ENCODE measurements at regions not wholly inside any gene's neighbourhood (a gene's known extent, or its start where the extent isn't known, plus 50 kb on each side); places are given as distances from the start of the nearest gene placed in this dataset.
"Not testable (repeated sequence)": the region's sequence is repeated elsewhere in the genome, so short reads cannot be mapped to it uniquely, and the experiment has no call there.

GRCh38 chr1:58227604-58228003 is 318.9 kb downstream of the OMA1 start:
- Mint-ChIP-seq H3K27me3 (ENCODE audit: insufficient read depth, low read depth) (no peaks in the 10 kb centered on the region), H3K36me3 (no peaks in the 10 kb centered on the region), H3K27ac (no peak overlapping the region), H3K9me3 (no peaks in the 10 kb centered on the region), H3K4me1 (peaks cover 12% of the 10 kb centered on the region), H3K4me3 (no peak overlapping the region)
- H3K79me2 ChIP-seq (ENCODE audit: low read depth) = peaks cover 3% of the 10 kb centered on the region
- H4K20me1 ChIP-seq (ENCODE audit: low read depth) = no peaks in the 10 kb centered on the region
- no peaks in the 10 kb centered on the region for H3K9me3 ChIP-seq (ENCODE audit: low read depth)
- no peak for TF ChIP-seq EZH2phosphoT487 (IDR thresholded peaks at IDR 0.05)
- H3K4me3 ChIP-seq = no peak overlapping the region
- no peak overlapping the region for H3K9ac ChIP-seq
- H3K4me2 ChIP-seq = no peak overlapping the region
- no peaks in the 10 kb centered on the region for H3K27me3 ChIP-seq
- no peak overlapping the region for H3K27ac ChIP-seq
- H2AFZ ChIP-seq (replicated peaks) = no peak overlapping the region
- no peaks in the 10 kb centered on the region for H3F3A ChIP-seq (ENCODE audit: low read depth)
- peaks cover 18% of the 10 kb centered on the region for H3K4me1 ChIP-seq
- H3K36me3 ChIP-seq = no peaks in the 10 kb centered on the region
- no peak for DNase-seq (ENCODE audit: low spot score)

GRCh38 chr1:58223522-58223921 is 323.0 kb downstream of the OMA1 start:
- H3K4me1 ChIP-seq = peaks cover 6% of the 10 kb centered on the region
- no peak for DNase-seq (ENCODE audit: low spot score)
- no peaks in the 10 kb centered on the region for H3K9me3 ChIP-seq (ENCODE audit: low read depth)
- no peak overlapping the region for H3K4me2 ChIP-seq
- H2AFZ ChIP-seq (replicated peaks) = no peak overlapping the region
- H3K79me2 ChIP-seq (ENCODE audit: low read depth) = no peaks in the 10 kb centered on the region
- no peak for TF ChIP-seq EZH2phosphoT487 (IDR thresholded peaks at IDR 0.05)
- TF ChIP-seq EZH2 (IDR thresholded peaks at IDR 0.05) = no peak
- no peak for TF ChIP-seq CTCF (IDR thresholded peaks at IDR 0.05)
- Mint-ChIP-seq H3K36me3 (no peaks in the 10 kb centered on the region), H3K27me3 (ENCODE audit: insufficient read depth, low read depth) (no peaks in the 10 kb centered on the region), H3K27ac (no peak overlapping the region), H3K4me3 (no peak overlapping the region), H3K4me1 (peaks cover 3% of the 10 kb centered on the region), H3K9me3 (no peaks in the 10 kb centered on the region)
- H3K27me3 ChIP-seq = no peaks in the 10 kb centered on the region
- H3K4me3 ChIP-seq = no peak overlapping the region
- no peak overlapping the region for H3K27ac ChIP-seq
- H4K20me1 ChIP-seq (ENCODE audit: low read depth) = no peaks in the 10 kb centered on the region
- no peaks in the 10 kb centered on the region for H3F3A ChIP-seq (ENCODE audit: low read depth)
- no peak overlapping the region for H3K9ac ChIP-seq
- no peaks in the 10 kb centered on the region for H3K36me3 ChIP-seq

- no peaks in the 10 kb centered on the region for H3K36me3 Mint-ChIP-seq
- H3K36me3 ChIP-seq = no peaks in the 10 kb centered on the region
- H3K27ac Mint-ChIP-seq = no peak overlapping the region
These were observed 325.6 kb downstream of the OMA1 start for GRCh38 chr1:58220836-58221472.

GRCh38 chr1:58216169-58216568 is 330.4 kb downstream of the OMA1 start:
- H3K27me3 Mint-ChIP-seq (ENCODE audit: insufficient read depth, low read depth); H3K9me3 Mint-ChIP-seq; H3K4me1 ChIP-seq; H4K20me1 ChIP-seq (ENCODE audit: low read depth); H3K27me3 ChIP-seq; H3K4me1 Mint-ChIP-seq; H3K9me3 ChIP-seq (ENCODE audit: low read depth); H3K27ac Mint-ChIP-seq; DNase-seq (ENCODE audit: low spot score); H2AFZ ChIP-seq (replicated peaks); H3K4me3 ChIP-seq; H3K4me3 Mint-ChIP-seq; H3K36me3 ChIP-seq; H3K4me2 ChIP-seq; H3K27ac ChIP-seq; H3K36me3 Mint-ChIP-seq; H3F3A ChIP-seq (ENCODE audit: low read depth); H3K79me2 ChIP-seq (ENCODE audit: low read depth); H3K9ac ChIP-seq: not testable (repeated sequence)

More at GRCh38 chr1:58220836-58221472, 325.6 kb downstream of the OMA1 start:
- peaks cover 3% of the 10 kb centered on the region for H3K27me3 Mint-ChIP-seq (ENCODE audit: insufficient read depth, low read depth)
- TF ChIP-seq EZH2phosphoT487 (IDR thresholded peaks at IDR 0.05) (no peak), CTCF (IDR thresholded peaks at IDR 0.05) (no peak), EZH2 (IDR thresholded peaks at IDR 0.05) (no peak)
- Histone ChIP-seq H3K4me3 (no peak overlapping the region), H4K20me1 (ENCODE audit: low read depth) (no peaks in the 10 kb centered on the region), H3K79me2 (ENCODE audit: low read depth) (no peaks in the 10 kb centered on the region), H2AFZ (replicated peaks) (no peak overlapping the region), H3K4me1 (no peaks in the 10 kb centered on the region), H3K4me2 (no peak overlapping the region), H3K9ac (no peak overlapping the region), H3F3A (ENCODE audit: low read depth) (no peaks in the 10 kb centered on the region), H3K27ac (no peak overlapping the region), H3K27me3 (no peaks in the 10 kb centered on the region), H3K9me3 (ENCODE audit: low read depth) (no peaks in the 10 kb centered on the region)
- no peak for DNase-seq (ENCODE audit: low spot score)
- no peak overlapping the region for H3K4me3 Mint-ChIP-seq
- H3K4me1 Mint-ChIP-seq = peaks cover 3% of the 10 kb centered on the region
- no peaks in the 10 kb centered on the region for H3K9me3 Mint-ChIP-seq

Data from neural progenitor cell (in vitro differentiated cells).